Activated T-cell treated with anti-CD3 and anti-CD28 coated beads for 1 hour (primary cell): ENCODE measurements at regions not wholly inside any gene's neighbourhood (a gene's known extent, or its start where the extent isn't known, plus 50 kb on each side); places are given as distances from the start of the nearest gene placed in this dataset.

Experiments
- DNase-seq: peaks from one replicate; pipeline ENCODE4 v3.0.0-alpha.2; 2020; ENCODE audit warnings: low read depth

GRCh38 chr3:72155391-72156064 is 370.6 kb upstream of the PROK2 start:
- DNase-seq, result no peak

- DNase-seq, result no peak
These were observed 369.7 kb upstream of the PROK2 start for GRCh38 chr3:72154391-72155335.

GRCh38 chr3:72153477-72154314 is 368.7 kb upstream of the PROK2 start:
- DNase-seq, result no peak

- no peak for DNase-seq
These were observed 367.9 kb upstream of the PROK2 start for GRCh38 chr3:72152551-72153476.

- DNase-seq, result no peak
These were observed 366.7 kb upstream of the PROK2 start for GRCh38 chr3:72151465-72152238.

- DNase-seq, result no peak
These were observed 365.9 kb upstream of the PROK2 start for GRCh38 chr3:72150634-72151412.

GRCh38 chr3:72149645-72150300 is 364.8 kb upstream of the PROK2 start:
- DNase-seq, result no peak

- no peak for DNase-seq
These were observed 362.7 kb upstream of the PROK2 start for GRCh38 chr3:72147600-72147999.

- DNase-seq, result no peak
These were observed 360.8 kb upstream of the PROK2 start for GRCh38 chr3:72145506-72146380.

GRCh38 chr3:72144773-72145505 is 360.0 kb upstream of the PROK2 start:
- no peak for DNase-seq

- no peak for DNase-seq
These were observed 359.2 kb upstream of the PROK2 start for GRCh38 chr3:72143966-72144717.

- no peak for DNase-seq
These were observed 358.4 kb upstream of the PROK2 start for GRCh38 chr3:72143322-72143721.

GRCh38 chr3:72142028-72142427 is 357.1 kb upstream of the PROK2 start:
- no peak for DNase-seq

- no peak for DNase-seq
These were observed 356.3 kb upstream of the PROK2 start for GRCh38 chr3:72141264-72141663.

GRCh38 chr3:72139316-72139715 is 354.4 kb upstream of the PROK2 start:
- no peak for DNase-seq
